Neuronal stem cell (in vitro differentiated cells): ENCODE measurements at regions not wholly inside any gene's neighbourhood (a gene's known extent, or its start where the extent isn't known, plus 50 kb on each side); places are given as distances from the start of the nearest gene placed in this dataset.

Source experiments
- DNase-seq: peaks from one replicate; pipeline ENCODE4 v3.0.0-alpha.2; 2013; ENCODE audit warnings: low spot score
- H2AFZ ChIP-seq: one replicate; pipeline ENCODE4 v1.6.1; 2013; ENCODE audit warnings: mild to moderate bottlenecking, low read length, inconsistent platforms
- H2AK5ac ChIP-seq: 2 replicates; pipeline ENCODE4 v1.6.1; 2013; ENCODE audit warnings: low read depth, mild to moderate bottlenecking, inconsistent platforms, low read length, moderate library complexity, mixed read lengths
- H2BK120ac ChIP-seq: 2 replicates; pipeline ENCODE4 v1.6.1; 2013; ENCODE audit warnings: low read depth, mild to moderate bottlenecking, inconsistent platforms, low read length, moderate library complexity, mixed read lengths
- H2BK12ac ChIP-seq: one replicate; pipeline ENCODE4 v1.6.1; 2013; ENCODE audit warnings: low read length, inconsistent platforms
- H2BK15ac ChIP-seq: 2 replicates; pipeline ENCODE4 v1.6.1; 2013; ENCODE audit warnings: mild to moderate bottlenecking, low read length, inconsistent platforms, mixed read lengths
- H2BK5ac ChIP-seq: one replicate; pipeline ENCODE4 v1.6.1; 2013; ENCODE audit warnings: inconsistent platforms, mild to moderate bottlenecking, low read length, moderate library complexity
- H3K14ac ChIP-seq: one replicate; pipeline ENCODE4 v1.6.1; 2013; ENCODE audit warnings: low read length, inconsistent platforms
- H3K18ac ChIP-seq: 2 replicates; pipeline ENCODE4 v1.6.1; 2013; ENCODE audit warnings: low read length, inconsistent platforms
- H3K23ac ChIP-seq: 2 replicates; pipeline ENCODE4 v1.6.1; 2013; ENCODE audit warnings: low read depth, mild to moderate bottlenecking, mixed read lengths, low read length, inconsistent platforms; ENCODE audit not compliant: poor library complexity
- H3K27ac ChIP-seq: replicated peaks from 3 replicates; pipeline ENCODE4 v1.5.1; 2013; ENCODE audit warnings: low read length, inconsistent platforms
- H3K27me3 ChIP-seq, 3 experiments: 2 replicates each; pipeline ENCODE4 v1.6.1; 2013; ENCODE audit warnings: low read length in 3 of 3, mild to moderate bottlenecking in 2 of 3, inconsistent platforms in 1 of 3, low read depth in 1 of 3, mixed read lengths in 1 of 3, moderate library complexity in 1 of 3; ENCODE audit not compliant: control insufficient read depth in 3 of 3, insufficient read depth in 3 of 3
- H3K36me3 ChIP-seq, 2 donors: replicated peaks in 1 of 2; 2 replicates each; pipeline ENCODE4 v1.6.1; 2013; ENCODE audit warnings: low read length in 2 of 2; ENCODE audit not compliant: control insufficient read depth in 2 of 2, insufficient read depth in 2 of 2
- H3K4ac ChIP-seq: 2 replicates; pipeline ENCODE4 v1.6.1; 2013; ENCODE audit warnings: inconsistent platforms, mild to moderate bottlenecking, low read length, moderate library complexity
- H3K4me1 ChIP-seq, 2 donors: 1 replicate in 1 of 2; 2 replicates in 1 of 2; pipeline ENCODE4 v1.6.1; 2013; ENCODE audit warnings: low read length in 2 of 2, low read depth in 1 of 2; ENCODE audit not compliant: control insufficient read depth in 2 of 2, insufficient read depth in 1 of 2
- H3K4me2 ChIP-seq: one replicate; pipeline ENCODE4 v1.6.1; 2013; ENCODE audit warnings: mild to moderate bottlenecking, low read length, inconsistent platforms; ENCODE audit not compliant: insufficient read depth, poor library complexity, severe bottlenecking
- H3K4me3 ChIP-seq, 2 donors: 2 replicates each; pipeline ENCODE4 v1.5.1; 2013; ENCODE audit warnings: low read length in 2 of 2, mild to moderate bottlenecking in 2 of 2, inconsistent platforms in 1 of 2, moderate library complexity in 1 of 2
- H3K79me1 ChIP-seq: one replicate; pipeline ENCODE4 v1.6.1; 2013; ENCODE audit warnings: low read depth, mild to moderate bottlenecking, inconsistent platforms, low read length, moderate library complexity
- H3K9ac ChIP-seq: one replicate; pipeline ENCODE4 v1.6.1; 2013; ENCODE audit warnings: mild to moderate bottlenecking, low read depth, low read length, inconsistent platforms; ENCODE audit not compliant: poor library complexity
- H3K9me3 ChIP-seq, 2 donors: replicated peaks in 1 of 2; 2 replicates each; pipeline versions ENCODE3 to v1.6.1; 2013; ENCODE audit warnings: low read length in 2 of 2, mild to moderate bottlenecking in 2 of 2, inconsistent platforms in 1 of 2, low read depth in 1 of 2, mixed read lengths in 1 of 2, moderate library complexity in 1 of 2; ENCODE audit not compliant: control insufficient read depth in 2 of 2, insufficient read depth in 1 of 2
- H4K8ac ChIP-seq: one replicate; pipeline ENCODE4 v1.6.1; 2013; ENCODE audit warnings: low read depth, mild to moderate bottlenecking, inconsistent platforms, low read length, moderate library complexity
- H4K91ac ChIP-seq: one replicate; pipeline ENCODE4 v1.6.1; 2013; ENCODE audit warnings: low read length, low read depth, mild to moderate bottlenecking, inconsistent platforms; ENCODE audit not compliant: poor library complexity
- WGBS, 2 donors: extraction: QIAGEN DNeasy Blood & Tissue Kit; methylation state at CpG; one replicate each; pipeline ENCODE4 v1.1.7; 2013; ENCODE audit warnings: missing lambda C conversion rate in 2 of 2, mixed read lengths in 1 of 2; ENCODE audit not compliant: insufficient read length in 2 of 2, insufficient replicate concordance in 1 of 2; ENCODE audit errors: extremely low coverage in 2 of 2; 5-methylcytosine and 5-hydroxymethylcytosine counted together

GRCh38 chr15:38085931-38086568 lies 151.6 kb downstream of the TMCO5A start:
- Histone ChIP-seq H2BK120ac (no peak overlapping the region), H3K4me3 (no peak overlapping the region), H3K79me1 (no peaks in the 10 kb centered on the region), H3K9ac (no peak overlapping the region), H3K4me1 (peaks cover 3 to 5% of the 10 kb centered on the region in 2 donors), H2BK5ac (no peak overlapping the region), H3K9me3 (no peaks in the 10 kb centered on the region), H3K14ac (no peak overlapping the region), H4K8ac (no peak overlapping the region), H4K91ac (no peak overlapping the region), H3K4me2 (no peak overlapping the region), H2BK15ac (no peak overlapping the region), H3K4ac (no peak overlapping the region), H3K36me3 (no peaks in the 10 kb centered on the region), H3K27me3 (no peaks in the 10 kb centered on the region), H2AFZ (peak overlapping the region; percentile 69), H2BK12ac (no peak overlapping the region), H3K27ac (no peak overlapping the region), H3K23ac (no peak overlapping the region), H3K18ac (no peak overlapping the region), H2AK5ac (no peak overlapping the region)
- WGBS, 2 donors = no CpG with 5 or more reads among the region's 1 CpG
- DNase-seq = no peak

GRCh38 chr15:38086611-38087010 lies 152.2 kb downstream of the TMCO5A start:
- WGBS, 2 donors = no CpG with 5 or more reads among the region's 2 CpGs
- no peak overlapping the region for H2BK15ac ChIP-seq
- H3K23ac ChIP-seq = no peak overlapping the region
- DNase-seq = no peak
- H3K14ac ChIP-seq = no peak overlapping the region
- H4K8ac ChIP-seq = no peak overlapping the region
- peaks cover 3 to 5% of the 10 kb centered on the region in 2 donors for H3K4me1 ChIP-seq
- no peak overlapping the region for H2AFZ ChIP-seq
- no peak overlapping the region for H3K9ac ChIP-seq
- no peak overlapping the region for H3K4me2 ChIP-seq
- no peak overlapping the region for H2BK5ac ChIP-seq
- no peak overlapping the region for H4K91ac ChIP-seq
- no peak overlapping the region for H3K27ac ChIP-seq
- H3K79me1 ChIP-seq = no peaks in the 10 kb centered on the region
- H3K4me3 ChIP-seq = no peak overlapping the region
- no peaks in the 10 kb centered on the region for H3K36me3 ChIP-seq
- no peak overlapping the region for H3K4ac ChIP-seq
- no peak overlapping the region for H2AK5ac ChIP-seq
- no peak overlapping the region for H2BK12ac ChIP-seq
- H2BK120ac ChIP-seq = no peak overlapping the region
- H3K9me3 ChIP-seq = no peaks in the 10 kb centered on the region
- H3K27me3 ChIP-seq = no peaks in the 10 kb centered on the region
- H3K18ac ChIP-seq = no peak overlapping the region

- H3K4ac ChIP-seq = no peak overlapping the region
- H3K9ac ChIP-seq = no peak overlapping the region
- H3K9me3 ChIP-seq = no peaks in the 10 kb centered on the region
- no peak overlapping the region for H4K8ac ChIP-seq
- H3K27ac ChIP-seq = no peak overlapping the region
- no peak overlapping the region for H3K23ac ChIP-seq
- no peaks in the 10 kb centered on the region for H3K79me1 ChIP-seq
- no CpG with 5 or more reads among the region's 1 CpG for WGBS, 2 donors
- no peak overlapping the region for H2BK12ac ChIP-seq
- no peak overlapping the region for H3K4me3 ChIP-seq
- no peak overlapping the region for H2AK5ac ChIP-seq
- no peak overlapping the region for H2BK120ac ChIP-seq
- H3K14ac ChIP-seq = no peak overlapping the region
- no peaks in the 10 kb centered on the region for H3K36me3 ChIP-seq
- H4K91ac ChIP-seq = no peak overlapping the region
- no peaks in the 10 kb centered on the region for H3K27me3 ChIP-seq
- H2BK15ac ChIP-seq = no peak overlapping the region
- H2BK5ac ChIP-seq = no peak overlapping the region
- no peak for DNase-seq
- no peak overlapping the region for H3K18ac ChIP-seq
- H3K4me1 ChIP-seq = peaks cover 3 to 5% of the 10 kb centered on the region in 2 donors
- H2AFZ ChIP-seq = no peak overlapping the region
- H3K4me2 ChIP-seq = no peak overlapping the region
These were observed 154.5 kb downstream of the TMCO5A start for GRCh38 chr15:38088971-38089370.

- H3K4ac ChIP-seq = no peak overlapping the region
- no peak overlapping the region for H3K14ac ChIP-seq
- H4K91ac ChIP-seq = no peak overlapping the region
- no peak overlapping the region for H2BK5ac ChIP-seq
- no peak overlapping the region for H4K8ac ChIP-seq
- no peak overlapping the region for H3K9ac ChIP-seq
- no peak overlapping the region for H3K27ac ChIP-seq
- no peak overlapping the region for H2AK5ac ChIP-seq
- no peak overlapping the region for H3K23ac ChIP-seq
- H3K36me3 ChIP-seq = no peaks in the 10 kb centered on the region
- no peaks in the 10 kb centered on the region for H3K79me1 ChIP-seq
- H3K9me3 ChIP-seq = no peaks in the 10 kb centered on the region
- DNase-seq = no peak
- no peak overlapping the region for H2BK120ac ChIP-seq
- no peaks in the 10 kb centered on the region for H3K27me3 ChIP-seq
- no peak overlapping the region for H3K4me2 ChIP-seq
- no peak overlapping the region for H2BK15ac ChIP-seq
- no peak overlapping the region for H3K4me3 ChIP-seq
- peak overlapping the region; percentile 73 for H2AFZ ChIP-seq
- WGBS, 2 donors = no CpG with 5 or more reads among the region's 4 CpGs
- H3K4me1 ChIP-seq = peaks cover 1 to 5% of the 10 kb centered on the region in 2 donors
- no peak overlapping the region for H2BK12ac ChIP-seq
- no peak overlapping the region for H3K18ac ChIP-seq
These were observed 155.8 kb downstream of the TMCO5A start for GRCh38 chr15:38090223-38090622.
